Stimulated activated naive B cell treated with anti-CD40 and anti-IgM and Interleukin-4, amounts not matched to agents 10 μg/mL and 1 μg/mL and 100 μg/mL, for 72 hours (primary cell): ENCODE measurements at regions not wholly inside any gene's neighbourhood (a gene's known extent, or its start where the extent isn't known, plus 50 kb on each side); places are given as distances from the start of the nearest gene placed in this dataset.

ENCODE experiments used
- ATAC-seq, 2 donors: fragments of 150-1000 bp; cut with Tn5 transposase; replicated peaks; 2 replicates each; pipeline ENCODE4 v1.10.0; 2021; ENCODE audit warnings: moderate library complexity in 1 of 2
- DNase-seq: peaks from one replicate; pipeline ENCODE4 v3.0.0; 2021
- H3K27ac Mint-ChIP-seq: one replicate; pipeline ENCODE4 v1.8.0; 2022; ENCODE audit warnings: mild to moderate bottlenecking, mixed read lengths
- H3K27me3 Mint-ChIP-seq, 2 donors: one replicate each; pipeline ENCODE4 v1.8.0; 2022; ENCODE audit warnings: mixed read lengths in 2 of 2
- H3K36me3 Mint-ChIP-seq, 2 donors: one replicate each; pipeline ENCODE4 v1.8.0; 2022; ENCODE audit warnings: mixed read lengths in 2 of 2, mild to moderate bottlenecking in 1 of 2
- H3K4me1 Mint-ChIP-seq, 2 donors: one replicate each; pipeline ENCODE4 v1.8.0; 2022; ENCODE audit warnings: mixed read lengths in 2 of 2, mild to moderate bottlenecking in 1 of 2
- H3K4me3 Mint-ChIP-seq, 2 donors: one replicate each; pipeline ENCODE4 v1.8.0; 2022; ENCODE audit warnings: mild to moderate bottlenecking in 2 of 2, mixed read lengths in 2 of 2, moderate library complexity in 1 of 2
- H3K9me3 Mint-ChIP-seq, 2 donors: one replicate each; pipeline ENCODE4 v1.8.0; 2022; ENCODE audit warnings: mixed read lengths in 2 of 2, mild to moderate bottlenecking in 1 of 2

GRCh38 chr12:128205145-128205544, 61.8 kb upstream of the TMEM132C start:
- DNase-seq (no peak), ATAC-seq (no peak)
- Mint-ChIP-seq H3K27ac (no peak overlapping the region), H3K27me3 (no peaks in the 10 kb centered on the region), H3K4me1 (no peaks in the 10 kb centered on the region), H3K9me3 (peaks cover 3 to 10% of the 10 kb centered on the region in 2 donors), H3K4me3 (no peak overlapping the region), H3K36me3 (no peaks in the 10 kb centered on the region)

GRCh38 chr12:128205758-128206157, 61.2 kb upstream of the TMEM132C start:
- H3K4me3 Mint-ChIP-seq: no peak overlapping the region
- no peak for ATAC-seq

More at GRCh38 chr12:128205758-128206157, 61.2 kb upstream of the TMEM132C start:
- Mint-ChIP-seq H3K4me1 (no peaks in the 10 kb centered on the region), H3K36me3 (no peaks in the 10 kb centered on the region), H3K9me3 (peaks cover 2 to 8% of the 10 kb centered on the region in 2 donors), H3K27me3 (no peaks in the 10 kb centered on the region), H3K27ac (no peak overlapping the region)
- DNase-seq: no peak
